ENCODE measurements at regions not wholly inside any gene's neighbourhood (a gene's known extent, or its start where the extent isn't known, plus 50 kb on each side); places are given as distances from the start of the nearest gene placed in this dataset.

- Mint-ChIP-seq H3K9me3 (no peaks in the 10 kb centered on the region), H3K4me3 (no peak overlapping the region), H3K36me3 (no peaks in the 10 kb centered on the region), H3K27ac (no peak overlapping the region), H3K27me3 (ENCODE audit: low read depth in 2 of 2) (peaks cover 0 to 4% of the 10 kb centered on the region in 2 donors), H3K4me1 (no peaks in the 10 kb centered on the region)
- ATAC-seq = no peak
- WGBS (ENCODE audit: insufficient coverage) = 83% methylated on average over 1 of the region's 1 CpG
- Histone ChIP-seq H3K4me3 (ENCODE audit: low read length) (no peak overlapping the region), H3K4me1 (ENCODE audit: control insufficient read depth, insufficient read depth, low read length) (no peaks in the 10 kb centered on the region), H3K9me3 (ENCODE audit: control insufficient read depth, insufficient read depth, low read length) (no peaks in the 10 kb centered on the region), H3K36me3 (ENCODE audit: control insufficient read depth, insufficient read depth, low read length) (no peaks in the 10 kb centered on the region), H3K27me3 (ENCODE audit: control insufficient read depth, insufficient read depth, low read length) (no peaks in the 10 kb centered on the region), H3K27ac (ENCODE audit: low read length) (no peak overlapping the region)
- TF ChIP-seq, protein P1, sequence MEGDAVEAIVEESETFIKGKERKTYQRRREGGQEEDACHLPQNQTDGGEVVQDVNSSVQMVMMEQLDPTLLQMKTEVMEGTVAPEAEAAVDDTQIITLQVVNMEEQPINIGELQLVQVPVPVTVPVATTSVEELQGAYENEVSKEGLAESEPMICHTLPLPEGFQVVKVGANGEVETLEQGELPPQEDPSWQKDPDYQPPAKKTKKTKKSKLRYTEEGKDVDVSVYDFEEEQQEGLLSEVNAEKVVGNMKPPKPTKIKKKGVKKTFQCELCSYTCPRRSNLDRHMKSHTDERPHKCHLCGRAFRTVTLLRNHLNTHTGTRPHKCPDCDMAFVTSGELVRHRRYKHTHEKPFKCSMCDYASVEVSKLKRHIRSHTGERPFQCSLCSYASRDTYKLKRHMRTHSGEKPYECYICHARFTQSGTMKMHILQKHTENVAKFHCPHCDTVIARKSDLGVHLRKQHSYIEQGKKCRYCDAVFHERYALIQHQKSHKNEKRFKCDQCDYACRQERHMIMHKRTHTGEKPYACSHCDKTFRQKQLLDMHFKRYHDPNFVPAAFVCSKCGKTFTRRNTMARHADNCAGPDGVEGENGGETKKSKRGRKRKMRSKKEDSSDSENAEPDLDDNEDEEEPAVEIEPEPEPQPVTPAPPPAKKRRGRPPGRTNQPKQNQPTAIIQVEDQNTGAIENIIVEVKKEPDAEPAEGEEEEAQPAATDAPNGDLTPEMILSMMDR (IDR thresholded peaks at IDR 0.05) = no peak
- intact Hi-C loops (cut with micrococcal nuclease) = no loop called here
- no peak for DNase-seq
Measured at GRCh38 chr5:173535166-173535975, 81.1 kb downstream of the BOD1 start.

GRCh38 chr5:173534664-173535063 lies 81.8 kb downstream of the BOD1 start:
- Mint-ChIP-seq H3K4me3 (no peak overlapping the region), H3K27ac (no peak overlapping the region), H3K27me3 (ENCODE audit: low read depth in 2 of 2) (peaks cover 0 to 4% of the 10 kb centered on the region in 2 donors), H3K4me1 (no peaks in the 10 kb centered on the region), H3K36me3 (no peaks in the 10 kb centered on the region), H3K9me3 (no peaks in the 10 kb centered on the region)
- WGBS (ENCODE audit: insufficient coverage) = 60% methylated on average over 2 of the region's 2 CpGs
- DNase-seq (no peak), ATAC-seq (no peak)
- intact Hi-C loops (cut with micrococcal nuclease) = no loop called here
- Histone ChIP-seq H3K27me3 (ENCODE audit: control insufficient read depth, insufficient read depth, low read length) (no peaks in the 10 kb centered on the region), H3K9me3 (ENCODE audit: control insufficient read depth, insufficient read depth, low read length) (no peaks in the 10 kb centered on the region), H3K4me3 (ENCODE audit: low read length) (no peak overlapping the region), H3K36me3 (ENCODE audit: control insufficient read depth, insufficient read depth, low read length) (no peaks in the 10 kb centered on the region), H3K4me1 (ENCODE audit: control insufficient read depth, insufficient read depth, low read length) (no peaks in the 10 kb centered on the region), H3K27ac (ENCODE audit: low read length) (no peak overlapping the region)
- TF ChIP-seq, protein P1 (IDR thresholded peaks at IDR 0.05) = no peak

- H3K27ac Mint-ChIP-seq = no peak overlapping the region
- H3K9me3 Mint-ChIP-seq = no peaks in the 10 kb centered on the region
- no peak for ATAC-seq
- Histone ChIP-seq H3K9me3 (ENCODE audit: control insufficient read depth, insufficient read depth, low read length) (no peaks in the 10 kb centered on the region), H3K36me3 (ENCODE audit: control insufficient read depth, insufficient read depth, low read length) (no peaks in the 10 kb centered on the region), H3K27ac (ENCODE audit: low read length) (no peak overlapping the region), H3K4me3 (ENCODE audit: low read length) (no peak overlapping the region), H3K27me3 (ENCODE audit: control insufficient read depth, insufficient read depth, low read length) (no peaks in the 10 kb centered on the region), H3K4me1 (ENCODE audit: control insufficient read depth, insufficient read depth, low read length) (no peaks in the 10 kb centered on the region)
- WGBS (ENCODE audit: insufficient coverage) = 0% methylated on average over 1 of the region's 1 CpG
- H3K36me3 Mint-ChIP-seq = no peaks in the 10 kb centered on the region
- H3K27me3 Mint-ChIP-seq (ENCODE audit: low read depth in 2 of 2) = peaks cover 0 to 4% of the 10 kb centered on the region in 2 donors
- TF ChIP-seq, protein P1 (IDR thresholded peaks at IDR 0.05) = no peak
- intact Hi-C loops (cut with micrococcal nuclease) = no loop called here
- no peaks in the 10 kb centered on the region for H3K4me1 Mint-ChIP-seq
- no peak overlapping the region for H3K4me3 Mint-ChIP-seq
- no peak for DNase-seq
Measured at GRCh38 chr5:173534031-173534430, 82.4 kb downstream of the BOD1 start.
